HepG2 (cell line): ENCODE measurements at regions not wholly inside any gene's neighbourhood (a gene's known extent, or its start where the extent isn't known, plus 50 kb on each side); places are given as distances from the start of the nearest gene placed in this dataset.

Experiments used
- FOSL2 ChIP-seq: sonication (generic); formaldehyde crosslinking; IDR thresholded peaks from 2 replicates; pipeline ENCODE4 v1.4.0; 2020; ENCODE audit warnings: missing genetic modification reagents
- HMG20A ChIP-seq: IDR thresholded peaks from 2 replicates; pipeline ENCODE4 v1.6.1; 2016; ENCODE audit warnings: borderline replicate concordance
- KLF15 ChIP-seq: sonication (generic); formaldehyde crosslinking; IDR thresholded peaks from 2 replicates; pipeline ENCODE4 v1.8.1; 2023; ENCODE audit warnings: borderline replicate concordance, mild to moderate bottlenecking, inconsistent platforms, missing genetic modification reagents, mixed read lengths
- SRF ChIP-seq: IDR thresholded peaks from 2 replicates; pipeline ENCODE4 v1.6.1; 2011; ENCODE audit warnings: mild to moderate bottlenecking, low read depth, low read length, moderate library complexity
- SRSF9 ChIP-seq: fragments of 200-400 bp; formaldehyde crosslinking; IDR thresholded peaks from 2 replicates; pipeline ENCODE4 v1.6.1; 2018; ENCODE audit warnings: borderline replicate concordance, mild to moderate bottlenecking, low read depth, low read length; ENCODE audit not compliant: insufficient read depth, poor library complexity, severe bottlenecking
- TBX3 ChIP-seq: fragments of 450-650 bp; IDR thresholded peaks from 2 replicates; pipeline ENCODE4 v1.6.1; 2017; ENCODE audit warnings: antibody characterized with exemption, mild to moderate bottlenecking, inconsistent platforms, borderline replicate concordance
- TF ChIP-seq, protein P1 (sequence below): sonication (generic); formaldehyde crosslinking; IDR thresholded peaks from 2 replicates; pipeline ENCODE4 v1.4.0; 2020; ENCODE audit warnings: missing genetic modification reagents
- TF ChIP-seq, protein P2 (sequence below): sonication (generic); formaldehyde crosslinking; IDR thresholded peaks from 2 replicates; pipeline ENCODE4 v1.5.0; 2020; ENCODE audit warnings: mild to moderate bottlenecking, missing genetic modification reagents, moderate library complexity
- TF ChIP-seq, protein P3 (sequence below): IDR thresholded peaks from 2 replicates; pipeline ENCODE4 v1.6.1; 2016; ENCODE audit warnings: low read depth

DNA sequence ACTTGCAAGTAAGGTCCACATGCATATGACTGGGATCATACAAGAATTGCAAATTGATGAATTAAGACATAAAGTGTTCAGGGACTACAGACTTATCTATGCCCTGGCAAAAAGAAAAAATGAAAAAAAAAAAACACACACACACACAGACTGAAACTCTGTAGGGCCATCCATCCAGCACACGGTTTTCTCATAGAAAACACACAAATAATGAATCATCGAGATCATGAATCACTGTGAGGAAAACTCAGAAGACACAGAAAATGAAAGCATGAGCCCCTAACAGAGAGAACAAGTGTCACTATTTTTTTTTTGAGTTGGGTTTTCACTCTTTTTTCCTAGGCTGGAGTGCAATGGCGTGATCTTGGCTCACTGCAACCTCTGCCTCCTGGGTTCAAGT, 185.2 kb downstream of the IRX2 start:
- TF ChIP-seq FOSL2 (CRISPR knock-in tag) (no peak), SRSF9 (no peak), KLF15 (CRISPR knock-in tag) (no peak), SRF (no peak), HMG20A (no peak), TBX3 (no peak)
- TF ChIP-seq, protein P1, sequence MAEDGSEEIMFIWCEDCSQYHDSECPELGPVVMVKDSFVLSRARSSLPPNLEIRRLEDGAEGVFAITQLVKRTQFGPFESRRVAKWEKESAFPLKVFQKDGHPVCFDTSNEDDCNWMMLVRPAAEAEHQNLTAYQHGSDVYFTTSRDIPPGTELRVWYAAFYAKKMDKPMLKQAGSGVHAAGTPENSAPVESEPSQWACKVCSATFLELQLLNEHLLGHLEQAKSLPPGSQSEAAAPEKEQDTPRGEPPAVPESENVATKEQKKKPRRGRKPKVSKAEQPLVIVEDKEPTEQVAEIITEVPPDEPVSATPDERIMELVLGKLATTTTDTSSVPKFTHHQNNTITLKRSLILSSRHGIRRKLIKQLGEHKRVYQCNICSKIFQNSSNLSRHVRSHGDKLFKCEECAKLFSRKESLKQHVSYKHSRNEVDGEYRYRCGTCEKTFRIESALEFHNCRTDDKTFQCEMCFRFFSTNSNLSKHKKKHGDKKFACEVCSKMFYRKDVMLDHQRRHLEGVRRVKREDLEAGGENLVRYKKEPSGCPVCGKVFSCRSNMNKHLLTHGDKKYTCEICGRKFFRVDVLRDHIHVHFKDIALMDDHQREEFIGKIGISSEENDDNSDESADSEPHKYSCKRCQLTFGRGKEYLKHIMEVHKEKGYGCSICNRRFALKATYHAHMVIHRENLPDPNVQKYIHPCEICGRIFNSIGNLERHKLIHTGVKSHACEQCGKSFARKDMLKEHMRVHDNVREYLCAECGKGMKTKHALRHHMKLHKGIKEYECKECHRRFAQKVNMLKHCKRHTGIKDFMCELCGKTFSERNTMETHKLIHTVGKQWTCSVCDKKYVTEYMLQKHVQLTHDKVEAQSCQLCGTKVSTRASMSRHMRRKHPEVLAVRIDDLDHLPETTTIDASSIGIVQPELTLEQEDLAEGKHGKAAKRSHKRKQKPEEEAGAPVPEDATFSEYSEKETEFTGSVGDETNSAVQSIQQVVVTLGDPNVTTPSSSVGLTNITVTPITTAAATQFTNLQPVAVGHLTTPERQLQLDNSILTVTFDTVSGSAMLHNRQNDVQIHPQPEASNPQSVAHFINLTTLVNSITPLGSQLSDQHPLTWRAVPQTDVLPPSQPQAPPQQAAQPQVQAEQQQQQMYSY (CRISPR knock-in tag), result no peak
- TF ChIP-seq, protein P2, sequence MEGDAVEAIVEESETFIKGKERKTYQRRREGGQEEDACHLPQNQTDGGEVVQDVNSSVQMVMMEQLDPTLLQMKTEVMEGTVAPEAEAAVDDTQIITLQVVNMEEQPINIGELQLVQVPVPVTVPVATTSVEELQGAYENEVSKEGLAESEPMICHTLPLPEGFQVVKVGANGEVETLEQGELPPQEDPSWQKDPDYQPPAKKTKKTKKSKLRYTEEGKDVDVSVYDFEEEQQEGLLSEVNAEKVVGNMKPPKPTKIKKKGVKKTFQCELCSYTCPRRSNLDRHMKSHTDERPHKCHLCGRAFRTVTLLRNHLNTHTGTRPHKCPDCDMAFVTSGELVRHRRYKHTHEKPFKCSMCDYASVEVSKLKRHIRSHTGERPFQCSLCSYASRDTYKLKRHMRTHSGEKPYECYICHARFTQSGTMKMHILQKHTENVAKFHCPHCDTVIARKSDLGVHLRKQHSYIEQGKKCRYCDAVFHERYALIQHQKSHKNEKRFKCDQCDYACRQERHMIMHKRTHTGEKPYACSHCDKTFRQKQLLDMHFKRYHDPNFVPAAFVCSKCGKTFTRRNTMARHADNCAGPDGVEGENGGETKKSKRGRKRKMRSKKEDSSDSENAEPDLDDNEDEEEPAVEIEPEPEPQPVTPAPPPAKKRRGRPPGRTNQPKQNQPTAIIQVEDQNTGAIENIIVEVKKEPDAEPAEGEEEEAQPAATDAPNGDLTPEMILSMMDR, result no peak
- TF ChIP-seq, protein P3, sequence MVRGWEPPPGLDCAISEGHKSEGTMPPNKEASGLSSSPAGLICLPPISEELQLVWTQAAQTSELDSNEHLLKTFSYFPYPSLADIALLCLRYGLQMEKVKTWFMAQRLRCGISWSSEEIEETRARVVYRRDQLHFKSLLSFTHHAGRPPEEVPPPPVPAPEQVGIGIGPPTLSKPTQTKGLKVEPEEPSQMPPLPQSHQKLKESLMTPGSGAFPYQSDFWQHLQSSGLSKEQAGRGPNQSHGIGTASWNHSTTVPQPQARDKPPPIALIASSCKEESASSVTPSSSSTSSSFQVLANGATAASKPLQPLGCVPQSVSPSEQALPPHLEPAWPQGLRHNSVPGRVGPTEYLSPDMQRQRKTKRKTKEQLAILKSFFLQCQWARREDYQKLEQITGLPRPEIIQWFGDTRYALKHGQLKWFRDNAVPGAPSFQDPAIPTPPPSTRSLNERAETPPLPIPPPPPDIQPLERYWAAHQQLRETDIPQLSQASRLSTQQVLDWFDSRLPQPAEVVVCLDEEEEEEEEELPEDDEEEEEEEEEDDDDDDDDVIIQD (CRISPR knock-in tag), result no peak
